Urothelium cell line (cell line): ENCODE measurements at regions not wholly inside any gene's neighbourhood (a gene's known extent, or its start where the extent isn't known, plus 50 kb on each side); places are given as distances from the start of the nearest gene placed in this dataset.
A peak's percentile ranks its signal among the peaks of the same experiment; 100 is the strongest.

Experiments
- DNase-seq: peaks from one replicate; pipeline ENCODE4 v3.0.0; 2011; ENCODE audit warnings: low spot score, mixed read lengths
- FAIRE-seq: peaks from 2 replicates; lab custom pipeline; 2011; peaks lifted over from hg19 to GRCh38; lab: Jason Lieb, UNC

- no peak for DNase-seq
- FAIRE-seq = no peak
Observed at GRCh38 chr10:120702032-120702431, 149.1 kb upstream of the WDR11 start.

GRCh38 chr10:120705309-120705708, 145.9 kb upstream of the WDR11 start:
- FAIRE-seq (no peak), DNase-seq (no peak)

- DNase-seq = no peak
- FAIRE-seq = no peak
Observed at GRCh38 chr10:120710076-120710475, 141.1 kb upstream of the WDR11 start.

- FAIRE-seq (no peak), DNase-seq (no peak)
Observed at GRCh38 chr10:120711860-120712259, 139.3 kb upstream of the WDR11 start.

- no peak for FAIRE-seq
- no peak for DNase-seq
Observed at GRCh38 chr10:120713573-120714205, 137.5 kb upstream of the WDR11 start.

GRCh38 chr10:120715171-120715570, 136.0 kb upstream of the WDR11 start:
- no peak for DNase-seq
- FAIRE-seq = no peak

- no peak for DNase-seq
- no peak for FAIRE-seq
Observed at GRCh38 chr10:120719333-120719732, 131.8 kb upstream of the WDR11 start.

GRCh38 chr10:120727001-120727400, 124.2 kb upstream of the WDR11 start:
- DNase-seq (no peak), FAIRE-seq (no peak)

GRCh38 chr10:120729547-120729946, 121.6 kb upstream of the WDR11 start:
- FAIRE-seq = no peak
- DNase-seq = no peak

GRCh38 chr10:120732067-120732466, 119.1 kb upstream of the WDR11 start:
- FAIRE-seq (no peak), DNase-seq (peak; percentile 8)

- DNase-seq (no peak), FAIRE-seq (no peak)
Observed at GRCh38 chr10:120732643-120733313, 118.4 kb upstream of the WDR11 start.

GRCh38 chr10:120734483-120735078, 116.6 kb upstream of the WDR11 start:
- FAIRE-seq = no peak
- DNase-seq = no peak

- FAIRE-seq (no peak), DNase-seq (no peak)
Observed at GRCh38 chr10:120735315-120735714, 115.8 kb upstream of the WDR11 start.

- DNase-seq = peak; percentile 13
- peak; percentile 40 for FAIRE-seq
Observed at GRCh38 chr10:120735773-120736371, 115.3 kb upstream of the WDR11 start.

GRCh38 chr10:120736377-120736776, 114.8 kb upstream of the WDR11 start:
- FAIRE-seq (no peak), DNase-seq (no peak)

GRCh38 chr10:120738658-120739057, 112.5 kb upstream of the WDR11 start:
- FAIRE-seq = no peak
- DNase-seq = no peak

- FAIRE-seq (no peak), DNase-seq (no peak)
Observed at GRCh38 chr10:120741396-120741795, 109.8 kb upstream of the WDR11 start.

- DNase-seq = no peak
- no peak for FAIRE-seq
Observed at GRCh38 chr10:120742373-120742772, 108.8 kb upstream of the WDR11 start.

- no peak for DNase-seq
- FAIRE-seq = no peak
Observed at GRCh38 chr10:120744040-120744439, 107.1 kb upstream of the WDR11 start.

- DNase-seq = no peak
- FAIRE-seq = no peak
Observed at GRCh38 chr10:120746001-120746777, 105.0 kb upstream of the WDR11 start.

GRCh38 chr10:120748519-120748918, 102.6 kb upstream of the WDR11 start:
- DNase-seq (no peak), FAIRE-seq (no peak)
